ENCODE measurements at regions not wholly inside any gene's neighbourhood (a gene's known extent, or its start where the extent isn't known, plus 50 kb on each side); places are given as distances from the start of the nearest gene placed in this dataset.

- TF ChIP-seq ZC3H11A (IDR thresholded peaks at IDR 0.05) (no peak), KDM5A (IDR thresholded peaks at IDR 0.05) (no peak), BCL3 (IDR thresholded peaks at IDR 0.05) (no peak), ESRRA (IDR thresholded peaks at IDR 0.05; ENCODE audit: borderline replicate concordance, low read length) (no peak), FOSL2 (IDR thresholded peaks at IDR 0.05) (no peak), FOSL2 (CRISPR knock-in tag; IDR thresholded peaks at IDR 0.05) (no peak), POLR2A (IDR thresholded peaks at IDR 0.05; ENCODE audit: low read length) (no peak), ZNF302 (CRISPR knock-in tag; IDR thresholded peaks at IDR 0.05) (no peak), HES2 (IDR thresholded peaks at IDR 0.05) (no peak), CTCF (IDR thresholded peaks at IDR 0.05) (no peak), ELK1 (IDR thresholded peaks at IDR 0.05; ENCODE audit: low read depth, low read length) (no peak)
Measured at GRCh38 chr15:87416591-87417257, 839.8 kb downstream of the NTRK3 start.

GRCh38 chr15:87408902-87409301, 847.6 kb downstream of the NTRK3 start:
- DNase-seq (ENCODE audit: low read depth in 1 of 2, low spot score in 1 of 2), result no peak
- ATAC-seq, result no peak
- WGBS (ENCODE audit: missing lambda C conversion rate), result 5% methylated on average over 6 of the region's 6 CpGs
- Histone ChIP-seq H3K9me3 (0 out of 3 replicates have a peak, but pooled peaks cover 5% of the 10 kb centered on the region), H3K4me1 (no peaks in the 10 kb centered on the region), H3K4me2 (no peak overlapping the region), H3K4me3 (no peak overlapping the region), H3K27ac (no peak overlapping the region)
- TF ChIP-seq JUNB (IDR thresholded peaks at IDR 0.05) (no peak), EHF (CRISPR knock-in tag; IDR thresholded peaks at IDR 0.05) (no peak), KDM5A (IDR thresholded peaks at IDR 0.05) (no peak), MAX (IDR thresholded peaks at IDR 0.05) (no peak), RFX5 (IDR thresholded peaks at IDR 0.05) (no peak), POLR2A (IDR thresholded peaks at IDR 0.05; ENCODE audit: low read length) (no peak), MAFK (IDR thresholded peaks at IDR 0.05; ENCODE audit: partially characterized antibody) (no peak)
- POLR2A ChIA-PET, result no interaction called here
- no peak for FAIRE-seq
- CTCF ChIA-PET, result no interaction called here

More at GRCh38 chr15:87416591-87417257, 839.8 kb downstream of the NTRK3 start:
- Histone ChIP-seq H3K4me2 (no peak overlapping the region), H3K27ac (no peak overlapping the region), H3K4me3 (no peak overlapping the region), H3K9me3 (no peaks in the 10 kb centered on the region), H3K4me1 (no peaks in the 10 kb centered on the region)
- FAIRE-seq, result no peak
- ChIA-PET POLR2A (no interaction called here), CTCF (no interaction called here)
- 1% methylated on average over 5 of the region's 5 CpGs for WGBS (ENCODE audit: missing lambda C conversion rate)
- DNase-seq (ENCODE audit: low read depth in 1 of 2, low spot score in 1 of 2), result no peak
- ATAC-seq, result no peak

GRCh38 chr15:87403973-87404372, 852.6 kb downstream of the NTRK3 start:
- Histone ChIP-seq H3K4me2 (no peak overlapping the region), H3K9me3 (0 out of 3 replicates have a peak, but pooled peaks cover 5% of the 10 kb centered on the region), H3K27ac (no peak overlapping the region), H3K4me1 (no peaks in the 10 kb centered on the region), H3K4me3 (no peak overlapping the region)
- TF ChIP-seq CHD2 (IDR thresholded peaks at IDR 0.05; ENCODE audit: low read length, partially characterized antibody), result no peak
- ChIA-PET CTCF (interaction anchor here (1.0 kb wide), 1 partner anchor 871 kb away, joined by 3 read pairs; no protein-coding TSS in a partner anchor), POLR2A (no interaction called here)
- ATAC-seq, result no peak
- DNase-seq (ENCODE audit: low read depth in 1 of 2, low spot score in 1 of 2), result no peak
- no peak for FAIRE-seq
- 3% methylated on average over 5 of the region's 5 CpGs for WGBS (ENCODE audit: missing lambda C conversion rate)
